Brain microvascular endothelial cell (primary cell): ENCODE measurements at regions not wholly inside any gene's neighbourhood (a gene's known extent, or its start where the extent isn't known, plus 50 kb on each side); places are given as distances from the start of the nearest gene placed in this dataset.

ENCODE experiments used
- DNase-seq: peaks from one replicate; pipeline ENCODE4 v3.0.0-alpha.2; 2020
- H3K27ac ChIP-seq: fragments of 250-450 bp; sonication (Bioruptor Pico); 2 replicates; pipeline ENCODE4 v1.5.1; 2020; ENCODE audit warnings: mild to moderate bottlenecking, moderate library complexity
- H3K27me3 ChIP-seq: fragments of 250-450 bp; sonication (Bioruptor Pico); replicated peaks from 2 replicates; pipeline ENCODE4 v1.5.1; 2020; ENCODE audit warnings: mild to moderate bottlenecking
- H3K36me3 ChIP-seq: fragments of 250-450 bp; sonication (Bioruptor Pico); replicated peaks from 2 replicates; pipeline ENCODE4 v1.5.1; 2020; ENCODE audit warnings: mild to moderate bottlenecking
- H3K4me3 ChIP-seq: 2 replicates; pipeline ENCODE4 v1.5.1; 2011; ENCODE audit warnings: low read depth, mild to moderate bottlenecking, control low read depth, low read length, moderate library complexity
- in situ Hi-C: cut with HindIII; loops from 2 replicates; pipeline ENCODE4 v1.10.0; 2017; ENCODE audit warnings: low sequenced_read_pairs, low pct_ligation_motif_present
- TF ChIP-seq, protein P1 (sequence below): IDR thresholded peaks from 2 replicates; pipeline ENCODE4 v1.5.1; 2011; ENCODE audit warnings: low read depth, mild to moderate bottlenecking, moderate library complexity, low read length, control low read depth, inconsistent platforms; ENCODE audit errors: missing control alignments

GRCh38 chr9:107613321-107613720 is 123.8 kb upstream of the KLF4 start:
- no peak overlapping the region for H3K27ac ChIP-seq
- TF ChIP-seq, protein P1, sequence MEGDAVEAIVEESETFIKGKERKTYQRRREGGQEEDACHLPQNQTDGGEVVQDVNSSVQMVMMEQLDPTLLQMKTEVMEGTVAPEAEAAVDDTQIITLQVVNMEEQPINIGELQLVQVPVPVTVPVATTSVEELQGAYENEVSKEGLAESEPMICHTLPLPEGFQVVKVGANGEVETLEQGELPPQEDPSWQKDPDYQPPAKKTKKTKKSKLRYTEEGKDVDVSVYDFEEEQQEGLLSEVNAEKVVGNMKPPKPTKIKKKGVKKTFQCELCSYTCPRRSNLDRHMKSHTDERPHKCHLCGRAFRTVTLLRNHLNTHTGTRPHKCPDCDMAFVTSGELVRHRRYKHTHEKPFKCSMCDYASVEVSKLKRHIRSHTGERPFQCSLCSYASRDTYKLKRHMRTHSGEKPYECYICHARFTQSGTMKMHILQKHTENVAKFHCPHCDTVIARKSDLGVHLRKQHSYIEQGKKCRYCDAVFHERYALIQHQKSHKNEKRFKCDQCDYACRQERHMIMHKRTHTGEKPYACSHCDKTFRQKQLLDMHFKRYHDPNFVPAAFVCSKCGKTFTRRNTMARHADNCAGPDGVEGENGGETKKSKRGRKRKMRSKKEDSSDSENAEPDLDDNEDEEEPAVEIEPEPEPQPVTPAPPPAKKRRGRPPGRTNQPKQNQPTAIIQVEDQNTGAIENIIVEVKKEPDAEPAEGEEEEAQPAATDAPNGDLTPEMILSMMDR, result no peak
- no peak overlapping the region for H3K4me3 ChIP-seq
- no peak for DNase-seq
- no peaks in the 10 kb centered on the region for H3K27me3 ChIP-seq
- in situ Hi-C loops, result no loop called here
- no peaks in the 10 kb centered on the region for H3K36me3 ChIP-seq

DNA sequence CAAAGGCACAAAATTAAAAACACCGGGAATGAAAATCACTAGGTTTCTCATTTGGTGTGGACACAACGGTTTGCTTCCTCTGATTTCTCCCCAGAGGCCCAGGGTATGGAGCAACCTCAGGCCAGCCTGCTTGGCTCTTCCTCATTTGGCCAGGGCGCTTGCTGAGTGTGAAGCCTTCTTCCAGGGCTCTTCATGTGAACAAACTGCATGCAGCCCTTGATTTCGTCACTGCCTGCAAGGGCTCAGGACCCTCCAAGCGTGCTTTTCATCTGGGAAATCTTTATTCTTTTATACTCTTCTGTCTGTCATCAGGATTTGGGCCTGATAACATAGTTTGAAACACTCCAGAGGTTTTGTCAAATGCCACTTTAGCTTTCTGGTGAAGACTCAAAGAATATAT is 122.6 kb upstream of the KLF4 start:
- Histone ChIP-seq H3K27me3 (no peaks in the 10 kb centered on the region), H3K36me3 (no peaks in the 10 kb centered on the region), H3K4me3 (no peak overlapping the region), H3K27ac (no peak overlapping the region)
- no peak for DNase-seq
- TF ChIP-seq, protein P1, result no peak
- in situ Hi-C loops, result no loop called here

DNA sequence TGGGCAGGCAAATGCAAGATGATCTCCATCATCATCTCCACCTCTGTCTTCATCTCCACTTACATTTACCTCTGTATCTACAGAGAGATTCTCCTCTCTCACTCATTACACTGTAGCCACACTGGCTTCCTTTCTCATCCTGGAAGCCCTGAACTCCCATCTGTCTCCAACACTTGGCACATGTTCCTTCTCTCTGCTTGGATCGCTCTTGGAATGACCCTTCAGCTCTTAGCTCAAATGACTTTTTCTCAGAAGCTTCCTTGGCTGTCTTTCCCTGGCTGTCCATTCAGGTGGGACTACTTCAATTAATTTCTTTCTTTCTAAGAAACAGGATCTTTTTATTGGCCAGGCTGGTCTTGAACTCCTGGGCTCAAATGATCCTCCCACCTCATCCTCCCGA is 120.0 kb upstream of the KLF4 start:
- no peak for DNase-seq
- in situ Hi-C loops, result no loop called here
- H3K4me3 ChIP-seq, result no peak overlapping the region
- no peak overlapping the region for H3K27ac ChIP-seq
- H3K36me3 ChIP-seq, result no peaks in the 10 kb centered on the region
- no peaks in the 10 kb centered on the region for H3K27me3 ChIP-seq
- TF ChIP-seq, protein P1, result no peak

- H3K27ac ChIP-seq, result no peak overlapping the region
- no peak overlapping the region for H3K4me3 ChIP-seq
- no peaks in the 10 kb centered on the region for H3K27me3 ChIP-seq
- TF ChIP-seq, protein P1, result no peak
- in situ Hi-C loops, result no loop called here
- no peaks in the 10 kb centered on the region for H3K36me3 ChIP-seq
- DNase-seq, result no peak
Observed at GRCh38 chr9:107606149-107606790, 116.7 kb upstream of the KLF4 start.

DNA sequence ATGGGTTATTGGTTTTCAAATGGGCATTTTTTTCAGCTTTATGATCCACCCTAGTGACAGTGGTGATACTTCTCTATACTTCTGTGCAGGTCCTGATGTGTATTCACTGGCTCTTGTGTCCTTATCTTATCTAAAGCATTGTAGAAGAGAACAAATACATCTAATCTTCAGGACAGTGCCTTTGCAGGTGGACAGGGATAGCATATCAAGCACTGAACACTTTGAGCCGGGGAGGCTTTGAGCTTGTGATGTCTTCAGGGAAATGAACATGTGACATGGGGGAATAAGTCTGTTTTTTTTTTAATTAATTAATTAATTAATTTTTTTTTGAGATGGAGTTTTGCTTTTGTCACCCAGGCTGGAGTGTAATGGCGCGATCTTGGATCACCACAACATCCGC is 115.5 kb upstream of the KLF4 start:
- TF ChIP-seq, protein P1, result no peak
- no peak overlapping the region for H3K4me3 ChIP-seq
- in situ Hi-C loops, result no loop called here
- no peak overlapping the region for H3K27ac ChIP-seq
- no peak for DNase-seq
- H3K36me3 ChIP-seq, result no peaks in the 10 kb centered on the region
- no peaks in the 10 kb centered on the region for H3K27me3 ChIP-seq

DNA sequence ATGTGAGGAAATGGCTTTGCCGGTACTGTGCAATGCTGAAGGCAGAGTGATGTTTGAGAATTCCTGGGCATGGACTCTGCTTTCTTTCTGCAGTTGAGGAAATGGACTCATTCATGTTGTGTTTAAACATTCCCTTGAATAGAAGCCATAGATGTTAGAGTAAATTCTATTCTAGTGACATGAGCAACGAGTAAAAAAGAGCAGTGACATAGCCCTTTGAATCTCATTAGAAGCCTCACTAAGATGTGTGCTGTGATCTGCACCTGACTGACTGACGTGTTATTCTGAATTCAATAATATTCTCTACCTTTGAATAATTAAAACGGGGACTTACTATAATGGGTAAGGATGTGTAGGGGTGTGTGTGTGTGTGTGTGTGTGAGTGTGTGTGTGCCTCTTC is 113.7 kb upstream of the KLF4 start:
- in situ Hi-C loops, result no loop called here
- no peak overlapping the region for H3K4me3 ChIP-seq
- no peak overlapping the region for H3K27ac ChIP-seq
- DNase-seq, result no peak
- H3K36me3 ChIP-seq, result no peaks in the 10 kb centered on the region
- TF ChIP-seq, protein P1, result no peak
- no peaks in the 10 kb centered on the region for H3K27me3 ChIP-seq
